AG04449 (cell line): ENCODE measurements at regions not wholly inside any gene's neighbourhood (a gene's known extent, or its start where the extent isn't known, plus 50 kb on each side); places are given as distances from the start of the nearest gene placed in this dataset.
"Not testable (repeated sequence)": the region's sequence is repeated elsewhere in the genome, so short reads cannot be mapped to it uniquely, and the experiment has no call there.

ENCODE experiments used
- CTCF ChIA-PET: fragments of 350-600 bp; formaldehyde crosslinking; extraction: SDS; loops from one replicate; lab custom pipeline; 2021; ENCODE audit warnings: antibody characterized with exemption; lab: Yijun Ruan, JAX
- POLR2A ChIA-PET: fragments of 400-600, 350-600 bp; formaldehyde crosslinking; extraction: SDS; loops from one replicate; lab custom pipeline; 2020; ENCODE audit warnings: antibody characterized with exemption, inconsistent platforms; lab: Yijun Ruan, JAX
- DNase-seq: peaks from one replicate; pipeline ENCODE4 v3.0.0-alpha.2; 2010; ENCODE audit warnings: low read depth, low spot score
- H3K4me3 ChIP-seq: 2 replicates; pipeline ENCODE4 v1.5.1; 2011; ENCODE audit warnings: low read depth, mild to moderate bottlenecking, control low read depth, low read length
- TF ChIP-seq, protein P1 (sequence below): IDR thresholded peaks from one replicate; pipeline ENCODE4 v1.5.1; 2011; ENCODE audit warnings: mild to moderate bottlenecking, moderate library complexity, low read length, control low read depth, inconsistent platforms; ENCODE audit not compliant: insufficient read depth; ENCODE audit errors: missing control alignments

DNA sequence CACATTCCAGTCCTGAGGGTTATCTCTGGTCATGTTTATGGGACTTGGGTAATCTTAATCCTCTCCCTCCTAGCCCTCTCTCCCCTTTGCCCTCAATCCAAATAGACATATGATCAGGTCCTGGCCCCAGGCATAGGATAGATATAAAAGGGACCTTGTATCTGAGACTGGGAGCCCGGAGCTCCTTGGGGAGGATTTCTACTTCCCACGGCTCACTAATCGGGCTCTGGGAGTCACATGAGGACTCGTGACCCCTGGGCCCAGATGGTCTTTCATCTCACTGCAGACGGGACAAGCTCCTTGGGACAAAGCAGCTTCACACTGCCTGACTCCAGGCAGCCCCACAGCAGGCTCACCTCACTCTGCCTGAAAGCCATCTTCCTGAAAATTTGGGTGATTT, 57.8 kb upstream of the LYRM9 start:
- DNase-seq = no peak
- H3K4me3 ChIP-seq = no peak overlapping the region
- ChIA-PET POLR2A (no interaction called here), CTCF (no interaction called here)
- TF ChIP-seq, protein P1, sequence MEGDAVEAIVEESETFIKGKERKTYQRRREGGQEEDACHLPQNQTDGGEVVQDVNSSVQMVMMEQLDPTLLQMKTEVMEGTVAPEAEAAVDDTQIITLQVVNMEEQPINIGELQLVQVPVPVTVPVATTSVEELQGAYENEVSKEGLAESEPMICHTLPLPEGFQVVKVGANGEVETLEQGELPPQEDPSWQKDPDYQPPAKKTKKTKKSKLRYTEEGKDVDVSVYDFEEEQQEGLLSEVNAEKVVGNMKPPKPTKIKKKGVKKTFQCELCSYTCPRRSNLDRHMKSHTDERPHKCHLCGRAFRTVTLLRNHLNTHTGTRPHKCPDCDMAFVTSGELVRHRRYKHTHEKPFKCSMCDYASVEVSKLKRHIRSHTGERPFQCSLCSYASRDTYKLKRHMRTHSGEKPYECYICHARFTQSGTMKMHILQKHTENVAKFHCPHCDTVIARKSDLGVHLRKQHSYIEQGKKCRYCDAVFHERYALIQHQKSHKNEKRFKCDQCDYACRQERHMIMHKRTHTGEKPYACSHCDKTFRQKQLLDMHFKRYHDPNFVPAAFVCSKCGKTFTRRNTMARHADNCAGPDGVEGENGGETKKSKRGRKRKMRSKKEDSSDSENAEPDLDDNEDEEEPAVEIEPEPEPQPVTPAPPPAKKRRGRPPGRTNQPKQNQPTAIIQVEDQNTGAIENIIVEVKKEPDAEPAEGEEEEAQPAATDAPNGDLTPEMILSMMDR = no peak

DNA sequence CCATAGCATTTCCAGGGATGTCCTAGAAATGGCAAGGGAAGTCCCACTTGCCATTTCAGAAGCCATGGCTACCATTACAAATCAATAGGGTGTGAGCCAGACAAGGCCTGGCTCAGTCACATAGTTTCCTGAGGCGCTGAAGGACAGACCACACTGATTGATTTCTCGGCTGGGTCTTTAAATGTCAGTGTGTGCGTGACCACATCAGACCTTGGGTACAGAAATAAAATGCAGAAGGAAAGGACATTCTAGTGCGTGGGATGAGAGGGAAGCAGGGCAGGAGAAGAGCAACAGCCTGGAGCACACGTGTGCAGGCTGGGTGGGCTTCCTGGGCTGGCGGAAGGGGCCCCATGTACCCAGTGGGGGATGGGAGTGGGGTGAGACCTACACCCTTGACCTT, 58.7 kb upstream of the LYRM9 start:
- POLR2A ChIA-PET = no interaction called here
- CTCF ChIA-PET = no interaction called here
- DNase-seq = no peak
- TF ChIP-seq, protein P1 = no peak
- H3K4me3 ChIP-seq = no peak overlapping the region

DNA sequence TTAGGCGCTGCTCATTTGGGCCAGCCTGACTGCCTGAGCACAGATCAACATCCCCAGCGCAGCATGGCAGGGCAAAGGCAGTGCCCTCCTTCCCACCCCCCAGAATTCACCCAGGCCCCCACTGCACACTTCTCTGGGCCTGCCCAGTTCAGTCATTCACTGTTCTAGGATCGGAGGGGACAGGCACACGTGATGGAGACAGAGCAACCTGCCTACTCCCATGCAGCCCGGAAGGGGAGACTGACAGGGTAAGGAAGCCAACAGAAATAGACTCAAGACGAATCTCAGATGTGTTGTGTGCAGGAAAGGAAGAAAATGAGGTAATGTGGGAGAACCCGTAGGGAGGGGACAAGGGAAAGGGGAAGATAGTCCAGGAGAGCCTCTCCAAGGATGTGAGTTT, 59.2 kb upstream of the LYRM9 start:
- CTCF ChIA-PET = no interaction called here
- POLR2A ChIA-PET = no interaction called here
- TF ChIP-seq, protein P1 = no peak

DNA sequence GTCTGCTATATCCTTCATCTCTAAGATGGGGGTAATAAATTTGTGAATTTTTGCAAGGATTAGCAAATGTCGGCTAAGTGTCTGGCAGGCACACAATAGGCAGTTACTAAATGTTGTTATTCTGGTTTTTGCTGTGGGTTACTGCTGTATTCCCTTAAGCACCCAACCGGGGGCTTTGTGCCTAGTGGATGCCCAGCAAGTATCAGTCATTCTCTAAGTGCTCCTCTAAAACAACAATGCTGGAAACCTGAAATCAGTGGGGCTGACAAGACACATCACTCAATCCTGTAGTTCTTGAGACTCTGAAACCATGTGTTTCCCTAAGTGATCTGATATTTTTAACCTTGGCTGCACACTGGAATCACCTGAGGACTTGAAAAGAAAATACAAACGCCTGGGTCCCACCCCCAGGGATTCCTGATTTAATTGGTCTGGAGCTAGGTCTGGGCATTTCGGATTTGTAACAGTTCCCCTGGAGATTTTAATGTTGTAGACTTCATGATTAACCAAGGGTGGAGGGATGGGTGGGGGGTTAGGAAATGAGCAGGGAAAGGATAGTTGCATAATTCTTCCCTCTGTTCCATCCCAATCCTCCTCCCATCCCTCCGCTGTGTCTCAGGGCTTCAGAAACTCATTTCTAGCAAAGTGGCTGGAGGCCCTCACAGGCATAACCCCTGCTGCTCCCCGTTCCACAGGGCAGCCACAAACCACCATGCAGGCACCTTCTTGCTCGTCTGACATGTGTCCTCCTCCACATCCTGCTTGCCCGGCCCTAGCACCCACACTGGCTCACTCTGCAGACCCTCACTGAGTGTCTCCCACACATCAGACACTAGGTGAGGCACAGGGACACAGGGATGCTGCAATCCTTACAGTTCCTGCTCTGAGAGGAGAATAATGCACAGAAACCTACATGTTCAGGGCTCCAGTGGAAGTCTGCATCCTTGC, 61.7 kb upstream of the LYRM9 start:
- DNase-seq = no peak
- TF ChIP-seq, protein P1 = no peak
- POLR2A ChIA-PET = no interaction called here
- CTCF ChIA-PET = no interaction called here
- no peak overlapping the region for H3K4me3 ChIP-seq

More for the DNA sequence above, 59.2 kb upstream of the LYRM9 start:
- no peak for DNase-seq
- no peak overlapping the region for H3K4me3 ChIP-seq

DNA sequence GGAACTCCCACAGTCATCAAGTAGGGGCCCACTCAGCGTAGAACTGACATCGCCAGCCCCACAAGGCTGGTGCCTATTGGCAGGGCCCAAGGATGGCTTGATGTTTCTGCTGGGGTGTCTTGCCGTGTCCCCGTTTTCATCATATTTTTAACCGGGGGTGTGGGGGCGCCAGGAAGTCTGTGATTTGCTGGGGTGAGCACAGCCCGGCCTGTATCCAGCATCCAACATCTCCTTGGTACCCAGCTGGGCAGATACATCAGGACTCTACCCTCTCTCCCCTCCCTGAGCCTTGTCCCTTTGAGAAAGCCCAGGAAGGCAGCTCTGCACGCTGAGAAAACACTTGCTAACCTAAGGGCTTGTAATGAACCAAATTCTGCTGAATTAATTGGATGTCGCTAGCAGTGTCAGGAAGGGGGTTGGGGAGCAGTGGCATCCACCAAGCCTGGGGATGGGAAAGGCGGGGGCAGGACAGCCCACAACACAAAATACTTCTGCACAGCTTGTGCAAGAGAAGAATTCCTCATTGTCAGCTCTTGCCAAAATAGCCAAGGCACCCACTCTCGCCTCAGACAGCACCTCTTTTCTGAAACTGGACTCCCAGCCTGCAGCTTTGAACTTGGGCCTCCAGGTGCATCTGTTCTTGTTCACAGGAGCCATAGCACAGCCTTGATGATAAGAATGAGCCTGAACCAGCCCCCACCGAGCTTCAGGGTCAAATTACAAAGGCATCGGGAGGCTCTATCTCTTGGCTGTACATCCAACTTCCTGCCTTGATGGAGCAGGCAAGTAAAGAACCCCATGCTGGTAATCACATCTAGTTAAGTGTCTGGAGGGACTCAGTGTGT, 63.7 kb upstream of the LYRM9 start:
- H3K4me3 ChIP-seq = no peak overlapping the region
- CTCF ChIA-PET = no interaction called here
- POLR2A ChIA-PET = no interaction called here
- no peak for DNase-seq
- TF ChIP-seq, protein P1 = no peak

DNA sequence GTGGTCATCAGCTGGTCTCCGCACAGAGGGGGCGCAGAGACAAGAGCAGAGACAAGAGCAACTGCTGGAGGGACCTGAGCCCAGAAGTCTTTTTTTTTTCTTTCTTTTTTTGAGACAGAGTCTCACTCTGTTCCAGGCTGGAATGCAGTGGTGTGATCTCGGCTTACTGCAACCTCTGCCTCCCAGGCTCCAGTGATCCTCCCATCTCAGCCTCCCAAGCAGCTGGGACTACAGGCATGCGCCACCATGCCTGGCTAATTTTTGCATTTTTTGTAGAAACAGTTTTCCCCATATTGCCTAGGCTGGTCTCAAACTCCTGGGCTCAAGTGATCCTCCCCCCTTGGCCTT, 64.3 kb upstream of the LYRM9 start:
- H3K4me3 ChIP-seq, POLR2A ChIA-PET, DNase-seq, CTCF ChIA-PET: not testable (repeated sequence)
